Testis (tissue), 2 donors: ENCODE measurements at regions not wholly inside any gene's neighbourhood (a gene's known extent, or its start where the extent isn't known, plus 50 kb on each side); places are given as distances from the start of the nearest gene placed in this dataset.

ENCODE experiments used
- POLR2A ChIP-seq: fragments of 450-650 bp; IDR thresholded peaks from one replicate; pipeline ENCODE4 v1.6.1; 2017; ENCODE audit warnings: antibody characterized with exemption, mild to moderate bottlenecking, moderate library complexity
- TF ChIP-seq, protein P1 (sequence below), 3 experiments: fragments of 450-650 bp in 2 of 3; fragments of 200-600 bp in 1 of 3; sonication (generic) in 1 of 3; IDR thresholded peaks; one replicate each; pipeline ENCODE4 v1.5.1; 2016 to 2019; ENCODE audit warnings: antibody characterized with exemption in 3 of 3, mild to moderate bottlenecking in 2 of 3, moderate library complexity in 1 of 3

- TF ChIP-seq, protein P1, sequence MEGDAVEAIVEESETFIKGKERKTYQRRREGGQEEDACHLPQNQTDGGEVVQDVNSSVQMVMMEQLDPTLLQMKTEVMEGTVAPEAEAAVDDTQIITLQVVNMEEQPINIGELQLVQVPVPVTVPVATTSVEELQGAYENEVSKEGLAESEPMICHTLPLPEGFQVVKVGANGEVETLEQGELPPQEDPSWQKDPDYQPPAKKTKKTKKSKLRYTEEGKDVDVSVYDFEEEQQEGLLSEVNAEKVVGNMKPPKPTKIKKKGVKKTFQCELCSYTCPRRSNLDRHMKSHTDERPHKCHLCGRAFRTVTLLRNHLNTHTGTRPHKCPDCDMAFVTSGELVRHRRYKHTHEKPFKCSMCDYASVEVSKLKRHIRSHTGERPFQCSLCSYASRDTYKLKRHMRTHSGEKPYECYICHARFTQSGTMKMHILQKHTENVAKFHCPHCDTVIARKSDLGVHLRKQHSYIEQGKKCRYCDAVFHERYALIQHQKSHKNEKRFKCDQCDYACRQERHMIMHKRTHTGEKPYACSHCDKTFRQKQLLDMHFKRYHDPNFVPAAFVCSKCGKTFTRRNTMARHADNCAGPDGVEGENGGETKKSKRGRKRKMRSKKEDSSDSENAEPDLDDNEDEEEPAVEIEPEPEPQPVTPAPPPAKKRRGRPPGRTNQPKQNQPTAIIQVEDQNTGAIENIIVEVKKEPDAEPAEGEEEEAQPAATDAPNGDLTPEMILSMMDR (IDR thresholded peaks at IDR 0.05): no peak
- no peak for TF ChIP-seq POLR2A
These were observed 193.9 kb downstream of the BCL11A start for GRCh38 chr2:60359569-60359968.
